ENCODE measurements at regions not wholly inside any gene's neighbourhood (a gene's known extent, or its start where the extent isn't known, plus 50 kb on each side); places are given as distances from the start of the nearest gene placed in this dataset.

- H3K4me1 ChIP-seq = peaks cover 0 to 29% (median 3%) of the 10 kb centered on the region in 12 donors
- no peaks in the 10 kb centered on the region for H3K36me3 ChIP-seq
- H3K4me3 ChIP-seq = no peak overlapping the region
- intact Hi-C loops (cut with DNase I) = no loop called here
- H3K27ac ChIP-seq = no peak overlapping the region
- no peak for DNase-seq
- 94 to 96% (median 96%) methylated on average over 8 of the region's 8 CpGs for WGBS, 4 donors
- H3K27me3 ChIP-seq = no peaks in the 10 kb centered on the region
- no peak for ATAC-seq
- TF ChIP-seq POLR2A (IDR thresholded peaks at IDR 0.05) = no peak
- TF ChIP-seq CTCF (IDR thresholded peaks at IDR 0.05) = no peak
- H3K9me3 ChIP-seq = no peaks in the 10 kb centered on the region
Measured at GRCh38 chr6:139470997-139471396, 96.5 kb upstream of the CITED2 start.

GRCh38 chr6:139468178-139468819, 93.9 kb upstream of the CITED2 start:
- no peak for DNase-seq
- intact Hi-C loops (cut with DNase I) = no loop called here
- TF ChIP-seq POLR2A (IDR thresholded peaks at IDR 0.05) (no peak), CTCF (IDR thresholded peaks at IDR 0.05) (no peak)
- Histone ChIP-seq H3K27ac (no peak overlapping the region), H3K9me3 (no peaks in the 10 kb centered on the region), H3K4me1 (peaks cover 0 to 13% (median 0%) of the 10 kb centered on the region in 12 donors), H3K27me3 (no peaks in the 10 kb centered on the region), H3K4me3 (no peak overlapping the region), H3K36me3 (no peaks in the 10 kb centered on the region)
- ATAC-seq = no peak
- WGBS, 4 donors = 55 to 64% (median 61%) methylated on average over 4 of the region's 4 CpGs

DNA sequence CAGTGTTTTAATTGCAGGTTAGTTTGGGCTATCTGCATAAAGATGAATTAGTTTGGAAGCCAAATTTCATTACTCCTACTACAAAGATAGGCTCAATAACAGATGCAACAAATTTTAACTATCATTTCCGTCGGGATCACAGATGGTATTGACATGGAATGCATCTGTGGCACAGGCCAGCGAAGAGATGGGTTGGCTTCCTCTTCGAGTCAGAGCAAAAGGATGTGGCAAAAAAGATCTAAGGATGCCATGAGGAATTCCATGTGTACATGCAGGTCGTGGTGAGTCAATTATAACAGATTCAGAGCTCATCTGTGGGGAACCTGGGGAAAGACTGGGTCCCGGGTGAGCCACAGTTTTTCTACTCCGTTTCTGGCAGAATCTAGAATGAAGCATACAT, 83.0 kb upstream of the CITED2 start:
- DNase-seq = no peak
- no peaks in the 10 kb centered on the region for H3K27me3 ChIP-seq
- WGBS, 4 donors = 74 to 77% (median 74%) methylated on average over 7 of the region's 7 CpGs
- no peaks in the 10 kb centered on the region for H3K4me1 ChIP-seq
- intact Hi-C loops (cut with DNase I) = no loop called here
- ATAC-seq = no peak
- no peaks in the 10 kb centered on the region for H3K9me3 ChIP-seq
- H3K36me3 ChIP-seq = no peaks in the 10 kb centered on the region
- no peak overlapping the region for H3K27ac ChIP-seq
- no peak overlapping the region for H3K4me3 ChIP-seq
- TF ChIP-seq POLR2A (IDR thresholded peaks at IDR 0.05) = no peak
- TF ChIP-seq CTCF (IDR thresholded peaks at IDR 0.05) = no peak

GRCh38 chr6:139452148-139452876, 77.9 kb upstream of the CITED2 start:
- DNase-seq (no peak), ATAC-seq (no peak)
- H3K27me3 ChIP-seq = no peaks in the 10 kb centered on the region
- no peak overlapping the region for H3K4me3 ChIP-seq
- no peak overlapping the region for H3K27ac ChIP-seq
- H3K36me3 ChIP-seq = no peaks in the 10 kb centered on the region
- intact Hi-C loops (cut with DNase I) = no loop called here
- 73 to 83% (median 80%) methylated on average over 2 of the region's 2 CpGs for WGBS, 4 donors
- TF ChIP-seq CTCF (IDR thresholded peaks at IDR 0.05) = no peak
- no peak for TF ChIP-seq POLR2A (IDR thresholded peaks at IDR 0.05)
- H3K9me3 ChIP-seq = no peaks in the 10 kb centered on the region
- H3K4me1 ChIP-seq = peaks cover 0 to 14% (median 0%) of the 10 kb centered on the region in 12 donors

Data from heart left ventricle (tissue), 16 donors.